Gastrocnemius medialis (tissue), 4 donors: ENCODE measurements at regions not wholly inside any gene's neighbourhood (a gene's known extent, or its start where the extent isn't known, plus 50 kb on each side); places are given as distances from the start of the nearest gene placed in this dataset.

Experiments
- CTCF ChIP-seq, 5 experiments: fragments of 450-650 bp in 3 of 5; fragments of 200-600 bp in 2 of 5; sonication (generic) in 2 of 5; IDR thresholded peaks in 4 of 5; conservative IDR thresholded peaks in 1 of 5; 1 replicate in 4 of 5; 2 replicates in 1 of 5; pipeline ENCODE4 v1.5.1; 2016 to 2019; ENCODE audit warnings: antibody characterized with exemption in 5 of 5, mild to moderate bottlenecking in 3 of 5, moderate library complexity in 3 of 5
- POLR2A ChIP-seq, 2 donors: fragments of 450-650 bp; IDR thresholded peaks; one replicate each; pipeline ENCODE4 v1.6.1; 2017; ENCODE audit warnings: antibody characterized with exemption in 2 of 2, mild to moderate bottlenecking in 2 of 2, moderate library complexity in 2 of 2

DNA sequence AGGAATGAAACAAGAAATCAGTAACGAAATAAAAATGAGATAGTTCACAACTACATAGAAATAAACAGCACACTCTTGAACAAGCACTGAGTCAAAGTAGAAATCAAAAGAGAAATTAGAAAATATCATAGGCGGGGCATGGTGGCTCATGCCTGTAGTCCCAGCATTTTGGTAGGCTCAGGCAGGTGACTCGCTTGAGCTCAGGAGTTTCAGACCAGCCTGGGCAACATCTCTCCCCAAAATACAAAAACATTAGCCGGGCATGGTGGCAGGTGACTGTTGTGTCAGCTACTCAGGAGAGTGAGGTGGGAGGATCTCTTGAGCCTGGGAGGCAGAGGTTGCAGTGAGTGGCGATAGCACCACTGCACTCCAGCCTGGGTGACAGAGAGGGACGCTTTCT, 714.4 kb downstream of the GLUD2 start:
- TF ChIP-seq CTCF (IDR thresholded peaks at IDR 0.05 in 4 of 5, conservative IDR thresholded peaks at IDR 0.05 in 1 of 5) (no peak), POLR2A (IDR thresholded peaks at IDR 0.05) (no peak)
